Stimulated activated CD8-positive, alpha-beta memory T cell treated with anti-CD3 and anti-CD28 coated beads, Interleukin-7, amount 100 ng/mL, for 24 hours (primary cell): ENCODE measurements at regions not wholly inside any gene's neighbourhood (a gene's known extent, or its start where the extent isn't known, plus 50 kb on each side); places are given as distances from the start of the nearest gene placed in this dataset.
"Not testable (repeated sequence)": the region's sequence is repeated elsewhere in the genome, so short reads cannot be mapped to it uniquely, and the experiment has no call there.

Experiments
- DNase-seq: peaks from one replicate; pipeline ENCODE4 v3.0.0-alpha.2; 2020; ENCODE audit warnings: low read depth

GRCh38 chr2:147603447-147603846 is 241.4 kb upstream of the ACVR2A start:
- DNase-seq: no peak

- DNase-seq: no peak
These were observed 244.2 kb upstream of the ACVR2A start for GRCh38 chr2:147600646-147601045.

GRCh38 chr2:147600223-147600622 is 244.6 kb upstream of the ACVR2A start:
- DNase-seq: no peak

- DNase-seq: no peak
These were observed 249.6 kb upstream of the ACVR2A start for GRCh38 chr2:147595200-147595599.

GRCh38 chr2:147594038-147594437 is 250.8 kb upstream of the ACVR2A start:
- DNase-seq: no peak

DNA sequence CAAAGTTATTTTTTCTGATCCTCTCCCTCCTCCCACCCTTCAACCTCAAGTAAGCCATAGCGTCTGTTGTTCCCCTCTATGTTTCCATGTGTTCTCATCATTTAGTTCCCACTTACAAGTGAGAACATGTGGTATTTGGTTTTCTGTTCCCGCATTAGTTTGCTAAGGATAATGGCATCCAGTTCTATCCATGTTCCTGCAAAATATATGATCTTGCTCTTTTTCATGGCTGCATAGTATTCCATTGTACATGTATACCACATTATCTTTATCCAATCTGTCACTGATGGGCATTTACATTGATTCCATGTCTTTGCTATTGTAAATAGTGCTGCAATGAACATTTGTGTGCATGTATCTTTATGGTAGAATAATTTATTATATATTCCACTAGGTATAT is 252.0 kb upstream of the ACVR2A start:
- not testable (repeated sequence) for DNase-seq

DNA sequence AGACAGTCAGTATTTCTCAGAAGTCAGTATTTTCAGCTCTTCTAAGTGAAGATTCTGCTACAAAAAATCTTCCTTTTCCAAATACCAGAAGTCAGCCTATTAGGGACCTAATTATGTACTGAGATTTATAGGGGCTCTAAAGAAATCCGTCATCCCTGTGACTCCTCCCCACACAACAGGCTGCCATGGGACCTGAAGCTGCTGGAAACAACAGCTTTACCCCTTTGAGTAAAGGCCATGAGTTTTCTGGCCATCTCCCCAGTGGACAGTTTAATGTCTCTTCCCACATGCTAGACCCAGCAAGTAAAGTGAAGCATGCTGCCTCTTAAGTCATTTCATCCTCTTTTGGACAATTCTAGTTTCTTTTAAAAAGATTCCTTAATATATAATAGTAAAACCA is 255.7 kb upstream of the ACVR2A start:
- no peak for DNase-seq

- DNase-seq: no peak
These were observed 256.6 kb upstream of the ACVR2A start for GRCh38 chr2:147588191-147588590.

DNA sequence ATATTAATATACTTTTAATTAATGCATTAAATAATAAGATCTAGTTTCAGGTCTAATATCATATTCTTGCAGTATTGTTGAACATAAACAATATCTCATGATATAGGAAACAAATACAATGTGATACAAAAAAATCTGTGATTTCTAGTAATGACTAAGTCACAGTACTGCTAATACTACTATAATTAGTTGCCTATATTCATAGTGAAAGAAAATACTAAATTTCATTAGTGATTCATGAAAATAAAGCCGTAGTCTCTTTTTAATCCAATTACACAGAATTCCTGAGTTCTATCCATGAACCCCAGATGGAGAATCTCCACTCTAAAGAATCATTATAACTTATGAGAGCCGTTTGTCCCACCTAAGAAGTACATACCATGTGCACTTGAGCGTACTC is 266.3 kb upstream of the ACVR2A start:
- DNase-seq: no peak

DNA sequence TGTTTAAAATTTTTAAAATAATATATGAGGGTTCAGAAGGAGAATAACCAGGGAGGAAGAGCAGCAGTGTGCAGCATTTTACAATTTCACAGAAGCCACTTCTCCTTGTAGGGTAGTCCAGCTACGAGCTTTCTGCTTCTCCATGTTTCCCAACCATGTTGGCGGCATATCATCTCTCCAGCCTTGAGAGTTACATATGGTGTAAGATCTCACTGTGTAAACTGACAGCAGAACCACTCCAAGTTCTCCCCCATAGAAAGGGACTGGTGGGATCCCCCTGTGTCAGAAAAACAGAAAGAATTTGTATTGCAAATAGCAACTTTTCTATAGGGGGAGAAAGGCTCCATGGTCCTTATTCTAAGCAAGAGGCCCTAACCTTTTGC is 266.8 kb upstream of the ACVR2A start:
- no peak for DNase-seq

- no peak for DNase-seq
These were observed 267.4 kb upstream of the ACVR2A start for GRCh38 chr2:147577323-147577997.

GRCh38 chr2:147575106-147575505 is 269.7 kb upstream of the ACVR2A start:
- DNase-seq: no peak

GRCh38 chr2:147572622-147573021 is 272.2 kb upstream of the ACVR2A start:
- DNase-seq: no peak

DNA sequence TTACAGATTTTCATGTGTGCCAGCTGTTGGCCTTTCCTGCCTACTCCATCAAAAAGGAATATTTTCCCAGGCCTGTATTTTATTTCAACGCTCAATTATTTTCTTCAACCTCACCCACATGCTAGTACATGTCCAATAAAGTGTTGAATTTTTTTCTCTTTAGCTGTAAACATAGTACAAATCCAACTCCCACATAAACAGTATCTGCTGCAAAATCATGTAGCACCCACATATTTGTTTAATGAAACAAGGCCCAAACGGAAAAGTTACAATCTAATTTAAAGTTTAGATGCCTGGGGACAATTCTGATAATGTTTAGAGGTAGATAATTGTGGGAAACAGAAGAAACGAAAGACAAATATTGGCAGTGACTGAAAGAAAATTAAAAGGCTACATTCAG is 275.4 kb upstream of the ACVR2A start:
- DNase-seq: no peak

DNA sequence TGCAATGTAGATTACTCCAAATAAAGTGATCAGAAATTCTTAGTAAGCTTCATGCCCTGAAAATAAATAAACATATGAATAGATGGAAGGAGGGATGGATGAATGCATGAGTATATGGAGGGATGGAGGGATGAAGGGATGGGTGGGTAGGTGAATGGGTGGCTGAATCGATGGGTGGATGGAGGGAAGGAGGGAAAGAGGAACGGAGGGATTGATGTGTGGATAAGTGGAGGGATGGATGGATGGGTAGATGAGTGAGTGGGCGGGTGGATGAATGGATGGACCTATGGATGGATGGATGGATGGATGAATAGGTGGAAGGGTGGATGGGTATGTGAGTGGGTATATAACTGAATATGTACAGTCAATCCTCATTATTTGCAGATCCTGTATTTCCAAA is 276.7 kb upstream of the ACVR2A start:
- no peak for DNase-seq

DNA sequence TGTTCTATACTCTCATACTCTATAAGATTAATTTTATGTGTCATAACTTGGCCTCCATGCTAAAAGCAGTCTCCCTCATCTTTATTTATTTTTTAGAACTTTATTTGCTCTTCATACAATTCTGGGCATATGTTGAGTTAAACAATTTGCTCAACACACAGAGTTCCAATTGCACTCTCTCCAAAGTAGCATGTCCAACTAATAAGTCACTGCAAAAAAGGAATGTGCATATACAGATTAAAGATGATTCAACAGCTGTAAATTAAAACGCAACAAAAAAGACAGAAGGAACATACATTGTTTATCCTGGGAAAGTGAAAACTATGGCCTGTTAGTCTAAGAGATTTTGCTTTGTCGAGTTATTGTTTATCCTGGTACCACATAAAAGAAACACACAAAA is 277.7 kb upstream of the ACVR2A start:
- no peak for DNase-seq

DNA sequence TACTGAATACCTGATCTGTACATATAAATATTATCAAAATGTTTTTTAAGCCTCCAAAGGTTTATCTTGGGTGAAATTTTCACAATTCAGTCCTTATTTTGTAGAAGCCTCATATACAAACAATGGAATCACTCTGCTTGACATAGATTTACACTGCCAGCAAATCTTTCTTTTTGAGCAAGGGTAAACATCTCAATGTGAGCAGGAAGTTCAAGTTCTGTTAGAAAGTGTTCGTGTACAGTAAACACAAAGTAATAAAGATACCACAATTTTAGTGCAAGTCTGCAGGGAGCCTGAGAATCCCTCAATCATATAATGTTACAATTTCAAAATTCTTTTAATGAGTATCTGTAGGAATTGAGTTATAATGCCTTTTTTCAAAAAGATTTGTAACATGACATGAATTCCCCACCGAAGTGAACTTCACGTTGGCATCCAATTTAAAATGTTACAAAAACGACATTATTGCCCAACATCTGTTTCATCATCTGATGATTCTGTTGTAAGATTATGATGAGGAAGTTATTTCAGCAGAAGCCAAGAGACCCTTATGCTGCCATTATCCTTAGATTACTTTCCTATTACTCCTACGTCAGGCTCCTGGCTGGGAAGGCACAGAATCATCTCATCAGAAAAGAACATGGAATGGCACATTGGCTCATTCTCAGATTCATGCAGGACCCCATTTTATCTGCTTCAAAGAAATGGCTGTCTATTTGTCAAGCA is 283.9 kb upstream of the ACVR2A start:
- no peak for DNase-seq

DNA sequence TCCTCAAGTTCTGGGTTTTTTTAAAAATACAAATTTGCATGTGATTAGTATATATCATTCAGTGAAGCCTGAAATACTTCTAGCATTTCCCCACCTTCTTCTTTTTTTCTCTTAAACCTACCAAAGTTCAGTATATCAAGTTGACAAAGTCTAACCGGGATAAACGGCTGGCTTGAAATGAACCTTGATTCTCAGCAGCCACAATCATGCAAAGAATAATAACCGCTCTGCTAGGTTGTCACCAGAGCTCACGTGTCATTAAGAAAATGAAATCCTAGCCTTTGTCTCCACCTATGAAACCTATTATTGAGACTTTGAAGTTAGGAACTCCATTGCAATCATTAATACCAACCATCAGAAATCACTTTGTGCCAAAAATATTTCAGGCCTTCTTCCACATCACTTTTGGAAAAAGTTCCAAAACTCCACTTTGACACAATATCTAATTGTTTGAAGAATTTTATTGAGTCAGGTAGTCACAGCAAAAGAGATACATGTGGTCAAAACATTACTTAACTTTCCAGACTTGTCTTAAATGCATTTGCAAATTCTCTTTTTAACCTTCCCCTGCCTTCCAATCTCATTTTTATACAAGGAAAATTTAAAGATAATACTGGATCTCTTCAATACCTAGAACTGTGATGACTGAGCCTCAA is 285.6 kb upstream of the ACVR2A start:
- no peak for DNase-seq

DNA sequence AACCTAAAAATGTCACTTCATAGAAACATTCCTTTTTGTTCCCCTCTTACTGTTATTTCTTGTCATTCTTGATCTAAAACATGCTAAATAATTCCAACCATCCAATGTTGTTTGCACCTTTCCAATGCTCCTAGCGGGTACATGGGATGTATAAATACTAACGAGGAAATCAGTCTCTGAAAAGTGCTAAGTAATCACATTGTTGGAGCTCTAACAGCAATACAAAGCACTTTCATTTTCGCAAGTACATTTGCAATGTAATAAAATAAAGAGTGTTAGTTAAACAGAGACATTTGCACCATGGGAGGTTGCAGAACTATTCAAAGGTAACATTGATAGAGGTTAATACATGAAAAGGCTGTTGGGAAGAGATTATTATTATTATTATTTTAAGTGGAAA is 286.2 kb upstream of the ACVR2A start:
- DNase-seq: no peak

- no peak for DNase-seq
These were observed 290.2 kb upstream of the ACVR2A start for GRCh38 chr2:147554521-147555107.

DNA sequence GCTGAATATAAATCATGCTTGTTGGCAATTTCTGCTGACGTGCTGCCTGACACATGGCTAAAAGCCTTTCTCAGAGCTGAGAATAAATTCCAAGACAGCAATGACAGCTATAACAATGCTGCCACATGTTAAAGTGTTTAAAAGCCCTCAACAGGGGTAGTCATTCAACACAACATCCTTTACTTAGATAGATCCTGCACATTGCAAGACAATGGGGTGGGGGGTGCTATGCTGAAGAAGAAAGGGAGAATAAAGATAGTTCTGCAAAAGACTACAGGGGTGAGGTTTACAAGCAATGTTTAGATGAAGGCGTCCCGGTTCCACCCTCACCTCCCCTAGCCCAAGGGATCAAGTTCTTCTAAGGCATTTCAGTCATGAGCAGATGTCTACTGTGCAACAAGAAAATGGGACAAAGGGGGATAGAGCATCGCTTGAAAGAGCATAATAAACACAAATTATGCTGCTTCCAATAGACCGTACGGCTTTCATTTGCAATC is 291.0 kb upstream of the ACVR2A start:
- no peak for DNase-seq

- no peak for DNase-seq
These were observed 293.7 kb upstream of the ACVR2A start for GRCh38 chr2:147550995-147551731.
